ENCODE measurements at regions not wholly inside any gene's neighbourhood (a gene's known extent, or its start where the extent isn't known, plus 50 kb on each side); places are given as distances from the start of the nearest gene placed in this dataset.

- ATAC-seq = no peak
- H3K27me3 ChIP-seq = peaks cover 0 to 13% of the 10 kb centered on the region in 2 donors
- no peak overlapping the region for H3K27ac ChIP-seq
- DNase-seq = no peak
- H3K4me1 ChIP-seq = no peaks in the 10 kb centered on the region
- no peaks in the 10 kb centered on the region for H3K36me3 ChIP-seq
- H3K9me3 ChIP-seq = peaks cover 0 to 47% of the 10 kb centered on the region in 2 donors
- intact Hi-C loops (cut with DNase I) = no loop called here
- TF ChIP-seq, protein P1, sequence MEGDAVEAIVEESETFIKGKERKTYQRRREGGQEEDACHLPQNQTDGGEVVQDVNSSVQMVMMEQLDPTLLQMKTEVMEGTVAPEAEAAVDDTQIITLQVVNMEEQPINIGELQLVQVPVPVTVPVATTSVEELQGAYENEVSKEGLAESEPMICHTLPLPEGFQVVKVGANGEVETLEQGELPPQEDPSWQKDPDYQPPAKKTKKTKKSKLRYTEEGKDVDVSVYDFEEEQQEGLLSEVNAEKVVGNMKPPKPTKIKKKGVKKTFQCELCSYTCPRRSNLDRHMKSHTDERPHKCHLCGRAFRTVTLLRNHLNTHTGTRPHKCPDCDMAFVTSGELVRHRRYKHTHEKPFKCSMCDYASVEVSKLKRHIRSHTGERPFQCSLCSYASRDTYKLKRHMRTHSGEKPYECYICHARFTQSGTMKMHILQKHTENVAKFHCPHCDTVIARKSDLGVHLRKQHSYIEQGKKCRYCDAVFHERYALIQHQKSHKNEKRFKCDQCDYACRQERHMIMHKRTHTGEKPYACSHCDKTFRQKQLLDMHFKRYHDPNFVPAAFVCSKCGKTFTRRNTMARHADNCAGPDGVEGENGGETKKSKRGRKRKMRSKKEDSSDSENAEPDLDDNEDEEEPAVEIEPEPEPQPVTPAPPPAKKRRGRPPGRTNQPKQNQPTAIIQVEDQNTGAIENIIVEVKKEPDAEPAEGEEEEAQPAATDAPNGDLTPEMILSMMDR (IDR thresholded peaks at IDR 0.05) = no peak
- no peak overlapping the region for H3K4me3 ChIP-seq
Measured at GRCh38 chr12:38153737-38154061, 162.9 kb upstream of the ALG10B start.

GRCh38 chr12:38154096-38155019 lies 162.2 kb upstream of the ALG10B start:
- ATAC-seq = no peak
- peak in 1 of 4 donors; percentile 57 for DNase-seq
- intact Hi-C loops (cut with DNase I) = no loop called here
- H3K9me3 ChIP-seq = peaks cover 0 to 45% of the 10 kb centered on the region in 2 donors
- no peak overlapping the region for H3K27ac ChIP-seq
- TF ChIP-seq, protein P1 (IDR thresholded peaks at IDR 0.05) = no peak
- H3K36me3 ChIP-seq = no peaks in the 10 kb centered on the region
- no peaks in the 10 kb centered on the region for H3K4me1 ChIP-seq
- peaks cover 0 to 13% of the 10 kb centered on the region in 2 donors for H3K27me3 ChIP-seq
- H3K4me3 ChIP-seq = no peak overlapping the region

DNA sequence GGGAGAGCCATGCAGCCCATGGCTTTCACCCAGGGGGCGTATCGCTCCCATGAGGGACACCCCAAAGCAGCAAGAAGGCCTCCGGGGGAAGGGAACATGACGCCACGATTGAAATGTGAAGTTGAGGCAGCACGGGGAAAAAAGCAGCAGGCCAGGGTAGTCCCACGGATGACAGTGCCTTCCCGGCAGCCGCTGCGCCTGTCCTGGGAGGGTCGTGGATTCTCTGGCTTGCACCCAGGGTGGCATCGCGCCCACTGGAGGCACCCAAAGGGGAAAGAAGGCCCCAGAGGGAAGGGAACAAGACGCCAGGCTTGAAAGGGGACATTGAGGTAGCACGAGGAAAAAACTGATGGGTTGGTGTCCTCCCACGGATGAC lies 161.6 kb upstream of the ALG10B start:
- H3K4me1 ChIP-seq = no peaks in the 10 kb centered on the region
- intact Hi-C loops (cut with DNase I) = no loop called here
- DNase-seq = no peak
- H3K9me3 ChIP-seq = peaks cover 0 to 45% of the 10 kb centered on the region in 2 donors
- peaks cover 0 to 13% of the 10 kb centered on the region in 2 donors for H3K27me3 ChIP-seq
- no peak for ATAC-seq
- TF ChIP-seq, protein P1 (IDR thresholded peaks at IDR 0.05) = no peak
- no peak overlapping the region for H3K4me3 ChIP-seq
- no peak overlapping the region for H3K27ac ChIP-seq
- no peaks in the 10 kb centered on the region for H3K36me3 ChIP-seq

DNA sequence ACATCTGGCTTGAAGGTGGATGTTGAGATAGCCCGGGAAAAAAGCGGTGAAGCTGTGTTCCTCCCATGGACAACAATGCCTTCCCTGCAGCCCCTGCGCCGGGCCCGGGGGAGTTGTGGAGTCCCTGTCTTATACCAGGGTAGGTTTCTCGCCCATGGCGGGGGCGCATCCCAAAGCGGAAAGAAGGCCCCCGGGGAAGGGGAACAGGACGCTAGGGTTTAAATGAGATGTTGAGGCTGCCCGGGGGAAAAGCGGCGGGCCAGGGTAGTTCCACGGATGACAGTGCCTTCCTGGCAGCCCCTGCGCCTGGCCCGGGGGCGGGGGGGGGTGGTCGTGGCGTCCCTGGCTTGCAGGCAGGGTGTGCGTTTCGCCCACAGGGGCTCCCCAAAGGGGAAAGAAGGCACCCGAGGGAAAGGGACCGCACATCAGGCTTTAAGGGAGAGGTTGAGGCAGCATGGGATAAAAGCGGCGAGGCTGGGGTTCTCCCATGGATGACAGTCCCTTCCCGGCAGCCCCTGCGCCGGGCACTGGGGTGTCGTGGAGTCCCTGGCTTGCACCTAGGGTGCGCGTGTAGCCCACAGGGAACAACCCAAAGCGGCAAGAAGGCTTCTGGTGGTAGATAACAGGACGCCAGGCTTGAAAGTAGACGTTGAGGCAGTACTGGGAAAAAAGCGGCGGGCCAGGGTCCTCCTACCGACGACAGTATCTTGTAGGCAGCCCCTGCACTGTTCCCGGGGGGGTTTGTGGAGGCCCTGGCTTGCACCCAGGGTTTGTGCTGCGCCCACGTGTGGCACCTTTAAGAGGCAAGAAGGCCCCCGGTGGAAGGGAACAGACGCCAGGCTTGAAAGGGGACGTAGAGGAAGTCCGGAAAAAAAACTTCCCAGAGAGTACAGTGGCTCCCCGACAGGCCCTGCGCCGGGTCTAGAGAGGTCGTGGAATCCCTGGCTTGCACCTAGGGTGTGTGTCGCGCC lies 160.8 kb upstream of the ALG10B start:
- Histone ChIP-seq H3K4me1 (no peaks in the 10 kb centered on the region), H3K27me3 (peaks cover 0 to 13% of the 10 kb centered on the region in 2 donors), H3K36me3 (no peaks in the 10 kb centered on the region), H3K9me3 (peaks cover 0 to 42% of the 10 kb centered on the region in 2 donors), H3K4me3 (no peak overlapping the region), H3K27ac (no peak overlapping the region)
- no peak for ATAC-seq
- intact Hi-C loops (cut with DNase I) = no loop called here
- TF ChIP-seq, protein P1 (IDR thresholded peaks at IDR 0.05) = no peak
- DNase-seq = peak in 1 of 4 donors; percentile 77

Data from left lung (tissue), 4 donors.